ENCODE measurements at regions not wholly inside any gene's neighbourhood (a gene's known extent, or its start where the extent isn't known, plus 50 kb on each side); places are given as distances from the start of the nearest gene placed in this dataset.

- DNase-seq (ENCODE audit: low read depth, low spot score) = no peak
Observed at GRCh38 chr6:77074037-77074713, 389.1 kb downstream of the HTR1B start.

GRCh38 chr6:77073410-77073760, 389.9 kb downstream of the HTR1B start:
- no peak for DNase-seq (ENCODE audit: low read depth, low spot score)

GRCh38 chr6:77072694-77073409, 390.4 kb downstream of the HTR1B start:
- no peak for DNase-seq (ENCODE audit: low read depth, low spot score)

GRCh38 chr6:77063494-77063893, 399.8 kb downstream of the HTR1B start:
- no peak for DNase-seq (ENCODE audit: low read depth, low spot score)

- no peak for DNase-seq (ENCODE audit: low read depth, low spot score)
Observed at GRCh38 chr6:77055711-77056110, 407.6 kb downstream of the HTR1B start.

GRCh38 chr6:77040568-77041195, 422.6 kb downstream of the HTR1B start:
- DNase-seq (ENCODE audit: low read depth, low spot score) = no peak

- DNase-seq (ENCODE audit: low read depth, low spot score) = no peak
Observed at GRCh38 chr6:77038807-77039206, 424.5 kb downstream of the HTR1B start.

- no peak for DNase-seq (ENCODE audit: low read depth, low spot score)
Observed at GRCh38 chr6:77037439-77037838, 425.9 kb downstream of the HTR1B start.

- no peak for DNase-seq (ENCODE audit: low read depth, low spot score)
Observed at GRCh38 chr6:77036400-77036799, 426.9 kb downstream of the HTR1B start.

GRCh38 chr6:77034161-77034560, 429.1 kb downstream of the HTR1B start:
- DNase-seq (ENCODE audit: low read depth, low spot score) = no peak

- DNase-seq (ENCODE audit: low read depth, low spot score) = no peak
Observed at GRCh38 chr6:77030929-77031674, 432.2 kb downstream of the HTR1B start.

GRCh38 chr6:77026341-77026740, 436.9 kb downstream of the HTR1B start:
- no peak for DNase-seq (ENCODE audit: low read depth, low spot score)

GRCh38 chr6:77025736-77026223, 437.5 kb downstream of the HTR1B start:
- DNase-seq (ENCODE audit: low read depth, low spot score) = no peak

GRCh38 chr6:77021778-77022177, 441.5 kb downstream of the HTR1B start:
- no peak for DNase-seq (ENCODE audit: low read depth, low spot score)

GRCh38 chr6:77021232-77021631, 442.1 kb downstream of the HTR1B start:
- no peak for DNase-seq (ENCODE audit: low read depth, low spot score)

GRCh38 chr6:77019081-77019480, 444.2 kb downstream of the HTR1B start:
- no peak for DNase-seq (ENCODE audit: low read depth, low spot score)

- DNase-seq (ENCODE audit: low read depth, low spot score) = no peak
Observed at GRCh38 chr6:77017537-77017936, 445.8 kb downstream of the HTR1B start.

- DNase-seq (ENCODE audit: low read depth, low spot score) = no peak
Observed at GRCh38 chr6:77015350-77015749, 447.9 kb downstream of the HTR1B start.

GRCh38 chr6:77011929-77012545, 451.3 kb downstream of the HTR1B start:
- DNase-seq (ENCODE audit: low read depth, low spot score) = no peak

- no peak for DNase-seq (ENCODE audit: low read depth, low spot score)
Observed at GRCh38 chr6:77010931-77011542, 452.3 kb downstream of the HTR1B start.

- DNase-seq (ENCODE audit: low read depth, low spot score) = no peak
Observed at GRCh38 chr6:76992553-76992952, 470.7 kb downstream of the HTR1B start.

All from brain pericyte (primary cell).